ENCODE measurements at regions not wholly inside any gene's neighbourhood (a gene's known extent, or its start where the extent isn't known, plus 50 kb on each side); places are given as distances from the start of the nearest gene placed in this dataset.

- TF ChIP-seq ZFP30 (CRISPR knock-in tag; IDR thresholded peaks at IDR 0.05): no peak
- TF ChIP-seq RARB (CRISPR knock-in tag; IDR thresholded peaks at IDR 0.05): no peak
- no peak for TF ChIP-seq BACH2 (CRISPR knock-in tag; IDR thresholded peaks at IDR 0.05; ENCODE audit: borderline replicate concordance)
- TF ChIP-seq PPARA (CRISPR knock-in tag; IDR thresholded peaks at IDR 0.05; ENCODE audit: borderline replicate concordance): no peak
- TF ChIP-seq ZFP3 (CRISPR knock-in tag; IDR thresholded peaks at IDR 0.05): no peak
- TF ChIP-seq, protein P1, sequence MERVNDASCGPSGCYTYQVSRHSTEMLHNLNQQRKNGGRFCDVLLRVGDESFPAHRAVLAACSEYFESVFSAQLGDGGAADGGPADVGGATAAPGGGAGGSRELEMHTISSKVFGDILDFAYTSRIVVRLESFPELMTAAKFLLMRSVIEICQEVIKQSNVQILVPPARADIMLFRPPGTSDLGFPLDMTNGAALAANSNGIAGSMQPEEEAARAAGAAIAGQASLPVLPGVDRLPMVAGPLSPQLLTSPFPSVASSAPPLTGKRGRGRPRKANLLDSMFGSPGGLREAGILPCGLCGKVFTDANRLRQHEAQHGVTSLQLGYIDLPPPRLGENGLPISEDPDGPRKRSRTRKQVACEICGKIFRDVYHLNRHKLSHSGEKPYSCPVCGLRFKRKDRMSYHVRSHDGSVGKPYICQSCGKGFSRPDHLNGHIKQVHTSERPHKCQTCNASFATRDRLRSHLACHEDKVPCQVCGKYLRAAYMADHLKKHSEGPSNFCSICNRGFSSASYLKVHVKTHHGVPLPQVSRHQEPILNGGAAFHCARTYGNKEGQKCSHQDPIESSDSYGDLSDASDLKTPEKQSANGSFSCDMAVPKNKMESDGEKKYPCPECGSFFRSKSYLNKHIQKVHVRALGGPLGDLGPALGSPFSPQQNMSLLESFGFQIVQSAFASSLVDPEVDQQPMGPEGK (CRISPR knock-in tag; IDR thresholded peaks at IDR 0.05; ENCODE audit: borderline replicate concordance): no peak
- TF ChIP-seq OSR1 (CRISPR knock-in tag; IDR thresholded peaks at IDR 0.05): no peak
- TF ChIP-seq ZNF8 (CRISPR knock-in tag; IDR thresholded peaks at IDR 0.05): no peak
- no peak for TF ChIP-seq CSDC2 (CRISPR knock-in tag; IDR thresholded peaks at IDR 0.05)
- no peak for TF ChIP-seq CREB5 (CRISPR knock-in tag; IDR thresholded peaks at IDR 0.05; ENCODE audit: low read depth)
- no peak for TF ChIP-seq ISL1 (CRISPR knock-in tag; IDR thresholded peaks at IDR 0.05)
- no peak for TF ChIP-seq ZNF565 (CRISPR knock-in tag; conservative IDR thresholded peaks at IDR 0.05; ENCODE audit: low read depth)
These were observed 310.4 kb downstream of the IRS2 start for GRCh38 chr13:109476001-109476400.
